ENCODE measurements at regions not wholly inside any gene's neighbourhood (a gene's known extent, or its start where the extent isn't known, plus 50 kb on each side); places are given as distances from the start of the nearest gene placed in this dataset.

- Histone ChIP-seq H3K4me3 (no peak overlapping the region), H3K4me1 (no peaks in the 10 kb centered on the region), H3K4me2 (no peak overlapping the region), H3K27ac (no peak overlapping the region), H3K9me3 (no peaks in the 10 kb centered on the region)
- ATAC-seq: no peak
- POLR2A ChIA-PET: no interaction called here
- FAIRE-seq: no peak
- WGBS (ENCODE audit: missing lambda C conversion rate): 4% methylated on average over 6 of the region's 6 CpGs
- DNase-seq (ENCODE audit: low read depth in 1 of 2, low spot score in 1 of 2): no peak
- CTCF ChIA-PET: no interaction called here
- TF ChIP-seq NFE2L2 (conservative IDR thresholded peaks at IDR 0.05; ENCODE audit: low read length) (no peak), ZFP36 (IDR thresholded peaks at IDR 0.05; ENCODE audit: borderline replicate concordance, partially characterized antibody) (no peak), ZSCAN20 (CRISPR knock-in tag; IDR thresholded peaks at IDR 0.05) (no peak), MAX (IDR thresholded peaks at IDR 0.05) (no peak), CHD4 (IDR thresholded peaks at IDR 0.05; ENCODE audit: borderline replicate concordance) (no peak), SREBF2 (IDR thresholded peaks at IDR 0.05) (no peak), MAFK (IDR thresholded peaks at IDR 0.05; ENCODE audit: partially characterized antibody) (no peak), GATA3 (IDR thresholded peaks at IDR 0.05; ENCODE audit: borderline replicate concordance) (no peak), HOXB13 (CRISPR knock-in tag; IDR thresholded peaks at IDR 0.05; ENCODE audit: low read depth) (no peak), RARB (CRISPR knock-in tag; IDR thresholded peaks at IDR 0.05) (no peak)
Measured at GRCh38 chr2:14188446-14188845, 444.1 kb upstream of the LRATD1 start.

- WGBS (ENCODE audit: missing lambda C conversion rate): 0% methylated on average over 2 of the region's 2 CpGs
- no peak for FAIRE-seq
- no peak for ATAC-seq
- Histone ChIP-seq H3K4me2 (no peak overlapping the region), H3K9me3 (0 out of 3 replicates have a peak, but pooled peaks cover 4% of the 10 kb centered on the region), H3K4me3 (no peak overlapping the region), H3K27ac (no peak overlapping the region), H3K4me1 (no peaks in the 10 kb centered on the region)
- CTCF ChIA-PET: interaction anchor here (0.7 kb wide), 2 partner anchors 14 to 445 kb away, joined by 3 read pairs; no protein-coding TSS in a partner anchor
- POLR2A ChIA-PET: no interaction called here
- DNase-seq (ENCODE audit: low read depth in 1 of 2, low spot score in 1 of 2): no peak
- TF ChIP-seq RAD21 (conservative IDR thresholded peaks at IDR 0.05 in 1 of 2, IDR thresholded peaks at IDR 0.05 in 1 of 2): no peak
- TF ChIP-seq CHD4 (IDR thresholded peaks at IDR 0.05; ENCODE audit: borderline replicate concordance): no peak
- TF ChIP-seq SREBF2 (IDR thresholded peaks at IDR 0.05): no peak
- TF ChIP-seq KDM5A (IDR thresholded peaks at IDR 0.05): no peak
- TF ChIP-seq, protein P1, sequence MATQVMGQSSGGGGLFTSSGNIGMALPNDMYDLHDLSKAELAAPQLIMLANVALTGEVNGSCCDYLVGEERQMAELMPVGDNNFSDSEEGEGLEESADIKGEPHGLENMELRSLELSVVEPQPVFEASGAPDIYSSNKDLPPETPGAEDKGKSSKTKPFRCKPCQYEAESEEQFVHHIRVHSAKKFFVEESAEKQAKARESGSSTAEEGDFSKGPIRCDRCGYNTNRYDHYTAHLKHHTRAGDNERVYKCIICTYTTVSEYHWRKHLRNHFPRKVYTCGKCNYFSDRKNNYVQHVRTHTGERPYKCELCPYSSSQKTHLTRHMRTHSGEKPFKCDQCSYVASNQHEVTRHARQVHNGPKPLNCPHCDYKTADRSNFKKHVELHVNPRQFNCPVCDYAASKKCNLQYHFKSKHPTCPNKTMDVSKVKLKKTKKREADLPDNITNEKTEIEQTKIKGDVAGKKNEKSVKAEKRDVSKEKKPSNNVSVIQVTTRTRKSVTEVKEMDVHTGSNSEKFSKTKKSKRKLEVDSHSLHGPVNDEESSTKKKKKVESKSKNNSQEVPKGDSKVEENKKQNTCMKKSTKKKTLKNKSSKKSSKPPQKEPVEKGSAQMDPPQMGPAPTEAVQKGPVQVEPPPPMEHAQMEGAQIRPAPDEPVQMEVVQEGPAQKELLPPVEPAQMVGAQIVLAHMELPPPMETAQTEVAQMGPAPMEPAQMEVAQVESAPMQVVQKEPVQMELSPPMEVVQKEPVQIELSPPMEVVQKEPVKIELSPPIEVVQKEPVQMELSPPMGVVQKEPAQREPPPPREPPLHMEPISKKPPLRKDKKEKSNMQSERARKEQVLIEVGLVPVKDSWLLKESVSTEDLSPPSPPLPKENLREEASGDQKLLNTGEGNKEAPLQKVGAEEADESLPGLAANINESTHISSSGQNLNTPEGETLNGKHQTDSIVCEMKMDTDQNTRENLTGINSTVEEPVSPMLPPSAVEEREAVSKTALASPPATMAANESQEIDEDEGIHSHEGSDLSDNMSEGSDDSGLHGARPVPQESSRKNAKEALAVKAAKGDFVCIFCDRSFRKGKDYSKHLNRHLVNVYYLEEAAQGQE (IDR thresholded peaks at IDR 0.05): no peak
- no peak for TF ChIP-seq SMC3 (IDR thresholded peaks at IDR 0.05)
- TF ChIP-seq GATA3 (IDR thresholded peaks at IDR 0.05; ENCODE audit: borderline replicate concordance): no peak
- no peak for TF ChIP-seq NPAS2 (CRISPR knock-in tag; IDR thresholded peaks at IDR 0.05; ENCODE audit: borderline replicate concordance)
- TF ChIP-seq, protein P2, sequence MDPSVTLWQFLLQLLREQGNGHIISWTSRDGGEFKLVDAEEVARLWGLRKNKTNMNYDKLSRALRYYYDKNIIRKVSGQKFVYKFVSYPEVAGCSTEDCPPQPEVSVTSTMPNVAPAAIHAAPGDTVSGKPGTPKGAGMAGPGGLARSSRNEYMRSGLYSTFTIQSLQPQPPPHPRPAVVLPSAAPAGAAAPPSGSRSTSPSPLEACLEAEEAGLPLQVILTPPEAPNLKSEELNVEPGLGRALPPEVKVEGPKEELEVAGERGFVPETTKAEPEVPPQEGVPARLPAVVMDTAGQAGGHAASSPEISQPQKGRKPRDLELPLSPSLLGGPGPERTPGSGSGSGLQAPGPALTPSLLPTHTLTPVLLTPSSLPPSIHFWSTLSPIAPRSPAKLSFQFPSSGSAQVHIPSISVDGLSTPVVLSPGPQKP (IDR thresholded peaks at IDR 0.05; ENCODE audit: low read depth, low read length): no peak
- TF ChIP-seq RNF2 (IDR thresholded peaks at IDR 0.05; ENCODE audit: borderline replicate concordance, low read depth): no peak
- no peak for TF ChIP-seq ZC3H11A (IDR thresholded peaks at IDR 0.05)
- no peak for TF ChIP-seq MAFK (IDR thresholded peaks at IDR 0.05; ENCODE audit: partially characterized antibody)
- TF ChIP-seq NFE2L2 (conservative IDR thresholded peaks at IDR 0.05; ENCODE audit: low read length): no peak
- no peak for TF ChIP-seq HOXA7 (CRISPR knock-in tag; IDR thresholded peaks at IDR 0.05)
- no peak for TF ChIP-seq JUN (IDR thresholded peaks at IDR 0.05)
- no peak for TF ChIP-seq POLR2AphosphoS2 (conservative IDR thresholded peaks at IDR 0.05; ENCODE audit: low read length)
Measured at GRCh38 chr2:14189929-14190328, 442.6 kb upstream of the LRATD1 start.

Measured in A549 (cell line).